GM19395 (cell line): ENCODE measurements at regions not wholly inside any gene's neighbourhood (a gene's known extent, or its start where the extent isn't known, plus 50 kb on each side); places are given as distances from the start of the nearest gene placed in this dataset.
"Not testable (repeated sequence)": the region's sequence is repeated elsewhere in the genome, so short reads cannot be mapped to it uniquely, and the experiment has no call there.

ENCODE experiments used
- ATAC-seq: cut with Tn5 transposase; IDR thresholded peaks from one replicate; pipeline ENCODE4 v1.9.1; 2021; ENCODE audit warnings: mild to moderate bottlenecking, moderate library complexity; ENCODE audit not compliant: unreplicated experiment

- no peak for ATAC-seq
Observed at GRCh38 chr6:96276305-96276704, 245.3 kb upstream of the UFL1 start.

DNA sequence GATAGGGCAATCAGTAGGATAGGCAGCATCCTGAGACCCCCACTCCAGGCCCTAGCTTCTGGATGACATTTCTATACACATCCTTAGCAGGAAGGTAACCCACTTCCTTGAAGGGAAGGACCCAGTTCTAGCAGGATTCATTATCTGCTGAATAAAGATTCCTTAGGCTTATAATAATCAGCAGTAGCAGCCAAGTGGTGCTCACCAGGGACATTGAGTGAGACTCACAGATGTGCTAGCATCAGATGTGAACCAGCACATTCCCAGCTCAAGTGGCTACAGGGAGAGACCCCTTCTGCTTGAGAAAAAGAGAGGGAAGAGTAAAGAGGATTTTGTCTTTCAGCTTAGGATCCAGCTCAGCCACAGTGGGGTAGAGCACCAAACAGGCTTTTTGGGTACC, 244.8 kb upstream of the UFL1 start:
- no peak for ATAC-seq

DNA sequence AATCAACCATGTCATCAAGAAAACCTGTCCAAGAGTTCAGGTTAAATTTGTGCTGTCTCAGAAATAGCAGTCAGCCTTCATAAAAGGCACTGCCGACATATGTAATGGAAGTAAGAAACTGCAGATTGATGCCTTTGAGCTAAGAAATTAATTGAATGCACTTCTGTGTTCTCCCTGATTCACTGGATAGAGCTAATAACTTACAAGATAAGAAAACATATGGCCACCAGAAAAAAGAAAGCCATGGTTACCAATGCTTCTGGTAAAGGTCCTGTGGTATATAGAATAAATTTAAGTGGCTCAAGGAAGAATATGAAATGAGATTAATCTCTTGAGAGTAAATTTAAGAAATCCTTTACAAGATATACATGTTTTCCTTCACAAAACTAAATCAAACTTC, 242.5 kb upstream of the UFL1 start:
- no peak for ATAC-seq

- ATAC-seq = no peak
Observed at GRCh38 chr6:96286503-96286902, 235.1 kb upstream of the UFL1 start.

DNA sequence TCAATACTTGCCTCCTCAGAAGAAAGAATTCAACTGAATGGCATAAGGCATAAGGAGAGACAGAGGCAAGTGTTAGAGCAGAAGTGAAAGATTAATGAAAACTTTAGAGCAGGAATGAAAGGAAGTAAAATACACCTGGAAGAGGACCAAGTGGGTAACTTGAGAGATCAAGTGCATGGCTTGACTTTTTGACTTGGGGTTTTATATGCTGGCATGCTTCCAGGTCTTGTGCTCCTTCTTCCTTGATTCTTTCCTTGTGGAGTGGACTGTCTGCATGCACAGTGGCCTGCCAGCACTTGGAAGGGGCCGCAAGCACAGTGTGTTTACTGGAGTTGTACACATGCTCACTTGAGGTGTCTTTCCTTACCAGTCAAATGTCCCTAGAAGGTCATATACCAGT, 222.1 kb upstream of the UFL1 start:
- ATAC-seq = no peak

DNA sequence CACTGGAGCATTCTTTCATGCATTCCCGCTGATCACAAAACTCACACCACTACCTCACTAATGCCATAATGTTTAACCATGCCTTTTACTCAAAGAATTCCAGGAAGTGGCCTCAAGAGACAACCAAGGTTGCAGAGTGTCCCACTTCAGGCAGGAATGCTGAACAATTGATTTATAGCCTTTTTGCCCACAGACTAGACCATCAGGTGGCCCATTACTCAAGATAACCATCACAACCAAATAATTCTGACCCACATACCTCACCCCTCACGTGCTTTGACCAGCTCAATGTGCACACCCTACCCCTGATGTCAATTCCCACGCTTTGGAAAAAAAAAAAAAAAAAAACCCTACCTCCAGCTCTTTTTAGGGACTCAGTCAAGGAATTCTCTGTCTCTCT, 220.6 kb upstream of the UFL1 start:
- no peak for ATAC-seq

- no peak for ATAC-seq
Observed at GRCh38 chr6:96301781-96302180, 219.8 kb upstream of the UFL1 start.

DNA sequence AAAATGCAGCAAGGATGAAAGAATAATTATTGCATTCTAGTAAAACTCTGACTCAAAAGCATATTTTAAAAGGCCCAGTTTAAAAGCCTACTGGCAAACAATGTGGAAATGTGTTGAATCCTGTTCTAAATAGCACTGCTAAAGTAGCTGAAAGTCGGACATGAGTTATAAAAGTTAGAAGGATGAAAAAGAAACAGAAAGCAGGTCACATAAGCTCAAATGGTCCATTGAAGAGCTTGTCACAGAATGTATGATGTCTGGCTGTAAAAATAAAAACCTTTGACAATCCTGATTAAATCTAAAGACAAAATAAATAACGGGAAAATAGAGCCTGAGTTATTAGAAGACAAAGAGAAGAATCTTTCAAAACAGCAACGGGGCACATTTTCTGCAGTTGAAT, 218.6 kb upstream of the UFL1 start:
- ATAC-seq = no peak

- ATAC-seq = peak; percentile 97
Observed at GRCh38 chr6:96304997-96305396, 216.6 kb upstream of the UFL1 start.

GRCh38 chr6:96330884-96331283, 190.7 kb upstream of the UFL1 start:
- no peak for ATAC-seq

DNA sequence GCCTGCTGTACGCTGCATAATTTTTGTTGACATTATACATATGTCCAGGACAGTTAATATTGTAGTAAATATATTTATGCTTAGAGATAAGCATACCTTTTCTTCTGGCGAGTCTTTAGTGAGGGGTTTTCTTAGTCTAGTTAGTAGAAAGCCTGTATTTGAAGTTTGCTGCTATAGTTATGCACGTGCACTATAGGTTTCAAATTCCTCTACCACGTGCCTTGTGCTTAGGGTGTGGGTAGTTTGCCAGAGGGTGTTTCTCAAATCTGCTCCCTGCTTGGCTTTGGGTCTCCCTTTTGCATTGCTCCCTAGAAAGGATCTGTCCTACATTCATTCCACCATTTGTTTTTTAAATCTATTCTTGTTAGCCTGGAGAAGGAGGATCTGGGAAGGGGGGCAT, 181.4 kb upstream of the UFL1 start:
- ATAC-seq = no peak

GRCh38 chr6:96345501-96345900, 176.1 kb upstream of the UFL1 start:
- ATAC-seq = no peak

DNA sequence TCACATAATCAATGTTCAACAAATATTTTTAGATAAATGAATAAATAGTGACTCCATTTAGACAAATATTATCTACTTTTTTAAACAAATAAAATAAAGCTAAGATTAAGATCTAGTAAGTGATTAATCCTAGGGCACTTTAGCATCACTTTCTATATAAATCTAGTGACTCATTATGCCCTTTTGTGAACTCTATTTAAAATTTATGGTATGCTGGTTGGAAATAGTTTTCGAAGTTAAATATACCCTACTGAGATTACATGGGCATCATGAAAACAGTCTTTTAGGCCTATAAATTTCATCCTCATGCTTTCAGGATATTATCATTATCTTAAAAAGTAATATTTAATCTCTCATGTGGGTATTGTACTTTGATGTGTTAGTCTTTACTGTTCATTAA, 140.4 kb upstream of the UFL1 start:
- ATAC-seq = no peak

GRCh38 chr6:96391776-96392360, 129.7 kb upstream of the UFL1 start:
- peak; percentile 59 for ATAC-seq

DNA sequence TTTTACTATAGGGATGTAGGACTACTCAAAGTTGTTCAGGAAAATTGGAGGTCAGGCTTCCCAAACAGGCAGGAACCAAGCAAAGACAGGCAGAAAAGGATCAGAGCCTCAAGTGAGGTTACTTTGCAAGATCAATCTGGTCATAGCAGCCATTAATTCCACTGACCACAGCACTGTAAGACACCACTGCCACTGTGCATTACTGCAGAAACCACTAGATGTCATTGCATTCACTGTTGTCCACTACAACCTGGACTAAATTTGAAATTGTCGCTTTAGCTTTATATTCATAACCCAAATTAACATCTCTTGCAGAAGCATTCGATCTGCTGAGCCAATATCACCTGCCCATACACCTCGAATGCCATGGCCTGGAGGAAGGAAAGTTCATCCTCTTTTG, 126.9 kb upstream of the UFL1 start:
- ATAC-seq = no peak

GRCh38 chr6:96410467-96410866, 111.1 kb upstream of the UFL1 start:
- ATAC-seq = no peak

GRCh38 chr6:96420294-96420693, 101.3 kb upstream of the UFL1 start:
- no peak for ATAC-seq

- no peak for ATAC-seq
Observed at GRCh38 chr6:96433950-96434349, 87.7 kb upstream of the UFL1 start.

DNA sequence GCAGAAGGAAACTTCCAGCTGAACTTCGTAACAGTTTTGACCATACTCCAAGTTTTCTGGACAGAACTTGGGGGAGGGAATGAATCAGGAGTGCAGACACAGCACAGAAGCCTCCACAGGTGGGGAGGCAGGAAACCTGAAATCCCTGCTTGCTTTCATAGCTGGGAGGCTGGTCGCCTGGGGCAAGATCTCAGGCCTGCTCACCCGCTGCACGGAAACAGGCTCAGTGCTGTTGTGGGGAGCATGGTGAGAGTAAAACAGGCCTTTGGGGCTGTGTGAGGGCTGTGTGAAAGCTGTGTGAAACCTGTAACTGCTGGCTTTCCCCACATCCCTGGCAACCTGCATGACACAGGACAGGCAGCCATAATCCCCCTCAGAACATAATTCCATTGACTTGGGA, 85.2 kb upstream of the UFL1 start:
- no peak for ATAC-seq

DNA sequence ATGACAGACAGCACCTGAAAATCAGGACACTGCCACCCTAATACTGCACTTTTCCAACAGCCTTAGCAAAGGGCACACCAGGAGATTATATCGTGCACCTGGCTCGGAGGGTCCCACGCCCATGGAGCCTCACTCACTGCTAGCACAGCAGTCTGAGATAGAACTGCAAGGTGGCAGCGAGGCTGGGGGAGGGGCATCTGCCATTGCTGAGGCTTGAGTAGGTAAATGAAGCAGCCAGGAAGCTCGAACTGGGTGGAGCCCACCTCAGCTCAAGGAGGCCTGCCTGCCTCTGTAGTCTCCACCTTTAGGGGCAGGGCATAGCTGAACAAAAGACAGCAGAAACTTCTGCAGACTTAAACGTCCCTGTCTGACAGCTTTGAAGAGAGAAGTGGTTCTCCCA, 84.4 kb upstream of the UFL1 start:
- ATAC-seq = not testable (repeated sequence)

- ATAC-seq = no peak
Observed at GRCh38 chr6:96450082-96450769, 71.4 kb upstream of the UFL1 start.

GRCh38 chr6:96450770-96451130, 70.9 kb upstream of the UFL1 start:
- no peak for ATAC-seq

DNA sequence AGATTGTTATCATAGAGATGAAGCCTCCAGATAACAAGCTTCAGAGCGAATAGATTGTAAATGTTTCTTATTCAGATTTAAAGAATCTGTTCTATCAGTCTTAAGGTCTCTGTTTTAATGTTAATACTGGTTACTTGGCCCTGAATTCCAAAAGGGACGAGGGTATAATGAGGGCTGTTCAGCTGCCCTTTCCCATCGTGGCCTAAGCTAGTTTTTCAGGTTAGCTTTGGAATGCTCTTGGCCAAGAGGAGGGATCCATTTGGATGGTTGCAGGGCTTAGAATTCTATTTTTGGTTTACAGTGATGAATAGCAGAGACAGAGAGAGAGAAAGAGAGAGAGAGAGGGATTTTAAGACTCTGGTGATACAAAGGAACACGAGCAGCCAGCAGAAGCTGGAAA, 62.8 kb upstream of the UFL1 start:
- no peak for ATAC-seq
